ENCODE measurements at regions not wholly inside any gene's neighbourhood (a gene's known extent, or its start where the extent isn't known, plus 50 kb on each side); places are given as distances from the start of the nearest gene placed in this dataset.

GRCh38 chr9:12441506-12441905 is 251.7 kb upstream of the TYRP1 start:
- no peak overlapping the region for H3K27ac ChIP-seq (ENCODE audit: poor library complexity, severe bottlenecking)
- H3K4me3 ChIP-seq (ENCODE audit: severe bottlenecking), result no peak overlapping the region
- no peak for DNase-seq (ENCODE audit: low spot score)
- TF ChIP-seq CTCF (IDR thresholded peaks at IDR 0.05; ENCODE audit: poor library complexity, severe bottlenecking), result no peak
- H3K36me3 ChIP-seq (ENCODE audit: low read depth), result no peaks in the 10 kb centered on the region
- no peaks in the 10 kb centered on the region for H3K27me3 ChIP-seq (ENCODE audit: insufficient read depth, poor library complexity, severe bottlenecking)
- no peaks in the 10 kb centered on the region for H3K4me1 ChIP-seq (ENCODE audit: insufficient read depth, poor library complexity, severe bottlenecking)
- no peaks in the 10 kb centered on the region for H3K9me3 ChIP-seq (ENCODE audit: severe bottlenecking)
- ATAC-seq (ENCODE audit: low read depth), result no peak

GRCh38 chr9:12448246-12448645 is 244.9 kb upstream of the TYRP1 start:
- Histone ChIP-seq H3K4me3 (ENCODE audit: severe bottlenecking) (no peak overlapping the region), H3K4me1 (ENCODE audit: insufficient read depth, poor library complexity, severe bottlenecking) (no peaks in the 10 kb centered on the region), H3K9me3 (ENCODE audit: severe bottlenecking) (no peaks in the 10 kb centered on the region), H3K27ac (ENCODE audit: poor library complexity, severe bottlenecking) (no peak overlapping the region), H3K36me3 (ENCODE audit: low read depth) (no peaks in the 10 kb centered on the region), H3K27me3 (ENCODE audit: insufficient read depth, poor library complexity, severe bottlenecking) (no peaks in the 10 kb centered on the region)
- TF ChIP-seq CTCF (IDR thresholded peaks at IDR 0.05; ENCODE audit: poor library complexity, severe bottlenecking), result no peak
- DNase-seq (ENCODE audit: low spot score) (no peak), ATAC-seq (ENCODE audit: low read depth) (no peak)

- ATAC-seq (ENCODE audit: low read depth) (no peak), DNase-seq (ENCODE audit: low spot score) (no peak)
- H3K4me3 ChIP-seq (ENCODE audit: severe bottlenecking), result no peak overlapping the region
- no peaks in the 10 kb centered on the region for H3K4me1 ChIP-seq (ENCODE audit: insufficient read depth, poor library complexity, severe bottlenecking)
- TF ChIP-seq CTCF (IDR thresholded peaks at IDR 0.05; ENCODE audit: poor library complexity, severe bottlenecking), result no peak
- H3K27me3 ChIP-seq (ENCODE audit: insufficient read depth, poor library complexity, severe bottlenecking), result peaks cover 5% of the 10 kb centered on the region
- H3K9me3 ChIP-seq (ENCODE audit: severe bottlenecking), result no peaks in the 10 kb centered on the region
- no peak overlapping the region for H3K27ac ChIP-seq (ENCODE audit: poor library complexity, severe bottlenecking)
- H3K36me3 ChIP-seq (ENCODE audit: low read depth), result no peaks in the 10 kb centered on the region
Measured at GRCh38 chr9:12457237-12457636, 235.9 kb upstream of the TYRP1 start.

- DNase-seq (ENCODE audit: low spot score) (no peak), ATAC-seq (ENCODE audit: low read depth) (no peak)
- no peaks in the 10 kb centered on the region for H3K9me3 ChIP-seq (ENCODE audit: severe bottlenecking)
- H3K36me3 ChIP-seq (ENCODE audit: low read depth), result no peaks in the 10 kb centered on the region
- H3K4me3 ChIP-seq (ENCODE audit: severe bottlenecking), result no peak overlapping the region
- H3K4me1 ChIP-seq (ENCODE audit: insufficient read depth, poor library complexity, severe bottlenecking), result no peaks in the 10 kb centered on the region
- H3K27me3 ChIP-seq (ENCODE audit: insufficient read depth, poor library complexity, severe bottlenecking), result peaks cover 3% of the 10 kb centered on the region
- TF ChIP-seq CTCF (IDR thresholded peaks at IDR 0.05; ENCODE audit: poor library complexity, severe bottlenecking), result no peak
- no peak overlapping the region for H3K27ac ChIP-seq (ENCODE audit: poor library complexity, severe bottlenecking)
Measured at GRCh38 chr9:12461763-12462460, 231.3 kb upstream of the TYRP1 start.

GRCh38 chr9:12462861-12463260 is 230.3 kb upstream of the TYRP1 start:
- Histone ChIP-seq H3K4me3 (ENCODE audit: severe bottlenecking) (no peak overlapping the region), H3K36me3 (ENCODE audit: low read depth) (no peaks in the 10 kb centered on the region), H3K9me3 (ENCODE audit: severe bottlenecking) (no peaks in the 10 kb centered on the region), H3K27me3 (ENCODE audit: insufficient read depth, poor library complexity, severe bottlenecking) (peaks cover 3% of the 10 kb centered on the region), H3K4me1 (ENCODE audit: insufficient read depth, poor library complexity, severe bottlenecking) (no peaks in the 10 kb centered on the region), H3K27ac (ENCODE audit: poor library complexity, severe bottlenecking) (no peak overlapping the region)
- ATAC-seq (ENCODE audit: low read depth) (no peak), DNase-seq (ENCODE audit: low spot score) (no peak)
- no peak for TF ChIP-seq CTCF (IDR thresholded peaks at IDR 0.05; ENCODE audit: poor library complexity, severe bottlenecking)

All from RWPE2 (cell line).